ENCODE measurements at regions not wholly inside any gene's neighbourhood (a gene's known extent, or its start where the extent isn't known, plus 50 kb on each side); places are given as distances from the start of the nearest gene placed in this dataset.

GRCh38 chr9:115492869-115493268 lies 374.9 kb upstream of the TNC start:
- DNase-seq = no peak

- DNase-seq = no peak
Observed at GRCh38 chr9:115494393-115494792, 376.4 kb upstream of the TNC start.

GRCh38 chr9:115495052-115495635 lies 377.2 kb upstream of the TNC start:
- no peak for DNase-seq

- no peak for DNase-seq
Observed at GRCh38 chr9:115495836-115496235, 377.9 kb upstream of the TNC start.

GRCh38 chr9:115498303-115498702 lies 380.3 kb upstream of the TNC start:
- no peak for DNase-seq

GRCh38 chr9:115507148-115507547 lies 389.2 kb upstream of the TNC start:
- DNase-seq = no peak

GRCh38 chr9:115513148-115513547 lies 395.2 kb upstream of the TNC start:
- no peak for DNase-seq

- no peak for DNase-seq
Observed at GRCh38 chr9:115514454-115514853, 396.5 kb upstream of the TNC start.

GRCh38 chr9:115517335-115518075 lies 399.5 kb upstream of the TNC start:
- DNase-seq = no peak

- DNase-seq = no peak
Observed at GRCh38 chr9:115520646-115521045, 402.7 kb upstream of the TNC start.

- no peak for DNase-seq
Observed at GRCh38 chr9:115522912-115523311, 405.0 kb upstream of the TNC start.

GRCh38 chr9:115524453-115525059 lies 406.6 kb upstream of the TNC start:
- no peak for DNase-seq

- DNase-seq = no peak
Observed at GRCh38 chr9:115525111-115526058, 407.4 kb upstream of the TNC start.

- DNase-seq = no peak
Observed at GRCh38 chr9:115531410-115532125, 413.6 kb upstream of the TNC start.

- no peak for DNase-seq
Observed at GRCh38 chr9:115533511-115533910, 415.6 kb upstream of the TNC start.

GRCh38 chr9:115540091-115540490 lies 422.1 kb upstream of the TNC start:
- no peak for DNase-seq

GRCh38 chr9:115543511-115543910 lies 425.6 kb upstream of the TNC start:
- no peak for DNase-seq

GRCh38 chr9:115548609-115549260 lies 430.8 kb upstream of the TNC start:
- DNase-seq = no peak

- DNase-seq = no peak
Observed at GRCh38 chr9:115551396-115551795, 433.4 kb upstream of the TNC start.

GRCh38 chr9:115553060-115553773 lies 435.3 kb upstream of the TNC start:
- DNase-seq = no peak

- DNase-seq = no peak
Observed at GRCh38 chr9:115556432-115556831, 438.5 kb upstream of the TNC start.
